Medulla oblongata (tissue), 1 donor: ENCODE measurements at regions not wholly inside any gene's neighbourhood (a gene's known extent, or its start where the extent isn't known, plus 50 kb on each side); places are given as distances from the start of the nearest gene placed in this dataset.

ENCODE experiments used
- DNase-seq: peaks from one replicate; pipeline ENCODE4 v3.0.0-alpha.2; 2015; ENCODE audit errors: extremely low spot score

- no peak for DNase-seq
These were observed 708.2 kb upstream of the PTPRD start for GRCh38 chr9:11320989-11321388.

GRCh38 chr9:11323457-11323856 is 710.7 kb upstream of the PTPRD start:
- no peak for DNase-seq

GRCh38 chr9:11326231-11326630 is 713.4 kb upstream of the PTPRD start:
- no peak for DNase-seq

- no peak for DNase-seq
These were observed 715.5 kb upstream of the PTPRD start for GRCh38 chr9:11328326-11328725.

GRCh38 chr9:11335011-11335410 is 722.2 kb upstream of the PTPRD start:
- no peak for DNase-seq

GRCh38 chr9:11338130-11338529 is 725.3 kb upstream of the PTPRD start:
- no peak for DNase-seq

- DNase-seq: no peak
These were observed 727.9 kb upstream of the PTPRD start for GRCh38 chr9:11340654-11341053.

- DNase-seq: no peak
These were observed 734.6 kb upstream of the PTPRD start for GRCh38 chr9:11347437-11347836.

GRCh38 chr9:11348366-11348765 is 735.6 kb upstream of the PTPRD start:
- no peak for DNase-seq

- no peak for DNase-seq
These were observed 736.4 kb upstream of the PTPRD start for GRCh38 chr9:11349187-11349586.

GRCh38 chr9:11352612-11353011 is 739.8 kb upstream of the PTPRD start:
- no peak for DNase-seq

GRCh38 chr9:11356067-11356466 is 743.3 kb upstream of the PTPRD start:
- no peak for DNase-seq

GRCh38 chr9:11366585-11367129 is 753.9 kb upstream of the PTPRD start:
- no peak for DNase-seq

GRCh38 chr9:11374926-11375325 is 762.1 kb upstream of the PTPRD start:
- DNase-seq: no peak

GRCh38 chr9:11402621-11403020 is 789.8 kb upstream of the PTPRD start:
- no peak for DNase-seq

- DNase-seq: no peak
These were observed 801.4 kb upstream of the PTPRD start for GRCh38 chr9:11414241-11414640.

GRCh38 chr9:11417782-11418181 is 805.0 kb upstream of the PTPRD start:
- DNase-seq: no peak

GRCh38 chr9:11431490-11431889 is 818.7 kb upstream of the PTPRD start:
- DNase-seq: no peak

- no peak for DNase-seq
These were observed 819.6 kb upstream of the PTPRD start for GRCh38 chr9:11432361-11432760.

- DNase-seq: no peak
These were observed 830.8 kb upstream of the PTPRD start for GRCh38 chr9:11443631-11444030.

- DNase-seq: no peak
These were observed 845.3 kb upstream of the PTPRD start for GRCh38 chr9:11457825-11458790.

- DNase-seq: no peak
These were observed 856.9 kb upstream of the PTPRD start for GRCh38 chr9:11469745-11470144.

GRCh38 chr9:11471321-11471720 is 858.5 kb upstream of the PTPRD start:
- no peak for DNase-seq
